ENCODE measurements at regions not wholly inside any gene's neighbourhood (a gene's known extent, or its start where the extent isn't known, plus 50 kb on each side); places are given as distances from the start of the nearest gene placed in this dataset.
"Not testable (repeated sequence)": the region's sequence is repeated elsewhere in the genome, so short reads cannot be mapped to it uniquely, and the experiment has no call there.

DNA sequence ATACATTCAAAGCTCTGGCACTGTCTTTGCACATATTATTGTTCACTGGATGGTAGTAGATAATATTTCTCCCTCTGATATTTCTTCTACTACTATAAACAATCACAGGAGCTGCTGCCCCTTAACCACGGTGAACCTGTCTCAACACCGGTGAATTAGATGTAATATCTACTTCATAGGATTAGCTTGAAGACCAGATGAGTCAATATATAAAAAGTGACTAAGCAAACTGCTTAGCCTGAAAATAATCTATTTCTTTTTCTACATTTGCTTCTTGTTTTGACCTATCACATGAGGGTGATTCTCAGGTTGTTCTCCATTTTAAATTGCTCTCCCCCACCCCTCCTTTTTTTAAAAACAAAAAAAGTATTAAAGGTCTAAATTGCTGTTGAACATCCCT lies 645.5 kb downstream of the ANKRD50 start:
- Histone ChIP-seq H3K27me3 (no peaks in the 10 kb centered on the region), H3K4me3 (no peak overlapping the region), H3K27ac (no peak overlapping the region), H3K4me1 (peaks cover 3% of the 10 kb centered on the region), H3K9me3 (peaks cover 15% of the 10 kb centered on the region), H3K36me3 (no peaks in the 10 kb centered on the region)
- no peak for DNase-seq (ENCODE audit: low spot score in 2 of 2)
- TF ChIP-seq, protein P1, sequence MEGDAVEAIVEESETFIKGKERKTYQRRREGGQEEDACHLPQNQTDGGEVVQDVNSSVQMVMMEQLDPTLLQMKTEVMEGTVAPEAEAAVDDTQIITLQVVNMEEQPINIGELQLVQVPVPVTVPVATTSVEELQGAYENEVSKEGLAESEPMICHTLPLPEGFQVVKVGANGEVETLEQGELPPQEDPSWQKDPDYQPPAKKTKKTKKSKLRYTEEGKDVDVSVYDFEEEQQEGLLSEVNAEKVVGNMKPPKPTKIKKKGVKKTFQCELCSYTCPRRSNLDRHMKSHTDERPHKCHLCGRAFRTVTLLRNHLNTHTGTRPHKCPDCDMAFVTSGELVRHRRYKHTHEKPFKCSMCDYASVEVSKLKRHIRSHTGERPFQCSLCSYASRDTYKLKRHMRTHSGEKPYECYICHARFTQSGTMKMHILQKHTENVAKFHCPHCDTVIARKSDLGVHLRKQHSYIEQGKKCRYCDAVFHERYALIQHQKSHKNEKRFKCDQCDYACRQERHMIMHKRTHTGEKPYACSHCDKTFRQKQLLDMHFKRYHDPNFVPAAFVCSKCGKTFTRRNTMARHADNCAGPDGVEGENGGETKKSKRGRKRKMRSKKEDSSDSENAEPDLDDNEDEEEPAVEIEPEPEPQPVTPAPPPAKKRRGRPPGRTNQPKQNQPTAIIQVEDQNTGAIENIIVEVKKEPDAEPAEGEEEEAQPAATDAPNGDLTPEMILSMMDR (IDR thresholded peaks at IDR 0.05) = no peak
- TF ChIP-seq EP300 (IDR thresholded peaks at IDR 0.05) = no peak
- TF ChIP-seq POLR2AphosphoS5 (IDR thresholded peaks at IDR 0.05) = no peak
- no peak for TF ChIP-seq POLR2A (IDR thresholded peaks at IDR 0.05)
- 95% methylated on average over 2 of the region's 2 CpGs for WGBS

DNA sequence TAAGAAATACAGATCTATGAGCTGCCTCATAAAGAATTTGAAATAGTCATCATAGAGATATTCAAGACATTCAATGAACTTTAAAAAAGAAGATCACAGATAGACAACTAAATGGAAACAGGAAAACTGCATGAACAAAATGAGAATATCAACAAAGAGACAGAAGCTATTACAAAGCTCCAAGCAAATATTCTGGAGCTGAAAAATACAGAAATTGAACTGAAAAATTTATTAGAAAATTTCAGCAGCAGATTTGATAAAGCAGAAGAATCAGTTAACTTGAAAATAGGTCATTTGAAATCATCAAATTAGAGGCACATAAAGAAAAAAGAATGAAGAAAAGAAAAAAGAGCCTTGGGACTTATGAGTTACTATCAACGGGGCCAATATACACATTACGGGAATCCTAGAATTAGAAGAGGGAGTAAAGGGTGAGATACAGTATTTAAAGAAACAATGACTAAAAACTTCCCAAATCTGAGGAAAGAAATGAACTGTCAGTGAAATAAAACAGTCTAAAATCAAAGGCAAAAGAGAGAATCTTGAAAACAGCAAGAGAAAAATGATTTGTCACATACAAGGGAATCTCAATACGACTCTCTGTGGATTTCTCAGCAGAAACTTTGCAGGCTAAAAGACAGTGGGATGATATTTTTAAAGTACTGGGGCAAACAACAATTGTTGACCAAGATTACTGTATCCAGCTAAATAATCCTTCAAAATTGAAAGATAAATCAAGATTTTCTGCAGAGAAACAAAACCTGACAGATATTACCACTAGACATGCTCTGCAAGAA lies 641.6 kb downstream of the ANKRD50 start:
- H3K27me3 ChIP-seq = no peaks in the 10 kb centered on the region

DNA sequence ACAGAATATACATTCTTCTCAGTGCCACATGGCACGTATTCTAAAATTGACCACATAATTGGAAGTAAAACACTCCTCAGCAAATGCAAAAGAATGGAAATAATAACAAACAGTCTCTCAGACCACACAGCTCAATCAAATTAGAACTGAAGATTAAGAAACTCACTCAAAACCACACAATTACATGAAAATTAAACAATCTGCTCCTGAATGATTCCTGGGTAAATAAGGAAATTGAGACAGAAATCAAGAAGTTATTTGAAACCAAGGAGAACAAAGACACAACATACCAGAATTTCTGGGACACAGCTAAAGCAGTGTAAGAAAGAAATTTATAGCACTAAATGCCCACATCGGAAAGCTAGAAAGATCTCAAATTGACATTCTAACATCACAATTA lies 637.3 kb downstream of the ANKRD50 start:
- H3K4me3 ChIP-seq; H3K27ac ChIP-seq; DNase-seq (ENCODE audit: low spot score in 2 of 2); H3K4me1 ChIP-seq; H3K36me3 ChIP-seq; H3K27me3 ChIP-seq: not testable (repeated sequence)
- H3K9me3 ChIP-seq = peaks cover 15% of the 10 kb centered on the region
- 87% methylated on average over 2 of the region's 2 CpGs for WGBS

More for the DNA sequence above, 641.6 kb downstream of the ANKRD50 start:
- Histone ChIP-seq H3K4me1 (no peaks in the 10 kb centered on the region), H3K4me3 (no peak overlapping the region), H3K9me3 (peaks cover 15% of the 10 kb centered on the region), H3K36me3 (no peaks in the 10 kb centered on the region), H3K27ac (no peak overlapping the region)
- 93% methylated on average over 3 of the region's 3 CpGs for WGBS
- no peak for DNase-seq (ENCODE audit: low spot score in 2 of 2)
- TF ChIP-seq EP300 (IDR thresholded peaks at IDR 0.05) = no peak
- TF ChIP-seq, protein P1 (IDR thresholded peaks at IDR 0.05) = no peak

DNA sequence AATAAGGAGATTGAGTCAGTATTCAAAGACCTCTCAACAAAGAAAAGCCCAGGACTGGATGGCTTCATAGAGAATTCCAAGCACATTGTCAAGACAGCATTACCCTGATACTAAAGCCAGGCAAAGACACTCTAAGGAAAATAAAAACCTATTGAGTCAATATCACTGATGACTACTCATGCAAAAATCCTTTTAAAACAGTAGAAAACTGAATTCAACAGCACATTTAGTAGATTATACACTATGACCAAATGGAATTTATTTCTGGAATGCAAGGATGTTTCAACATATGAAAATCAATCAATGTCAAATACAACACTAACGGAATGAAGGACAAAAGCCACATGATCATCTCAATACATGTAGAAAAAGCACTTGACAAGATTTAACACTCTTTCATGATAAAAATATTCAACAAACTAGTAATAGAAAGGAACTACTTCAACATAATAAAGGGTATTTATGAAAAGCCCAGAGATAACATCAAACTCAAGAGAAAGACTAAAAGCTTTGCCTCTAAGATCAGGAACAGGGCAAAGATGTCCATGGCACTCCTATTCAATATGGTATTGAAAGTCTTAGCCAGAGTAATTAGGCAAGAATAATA lies 633.3 kb downstream of the ANKRD50 start:
- Histone ChIP-seq H3K9me3 (peaks cover 6% of the 10 kb centered on the region), H3K4me3 (no peak overlapping the region), H3K27me3 (no peaks in the 10 kb centered on the region), H3K27ac (no peak overlapping the region), H3K36me3 (no peaks in the 10 kb centered on the region), H3K4me1 (no peaks in the 10 kb centered on the region)
- 42% methylated on average over 1 of the region's 1 CpG for WGBS
- no peak for TF ChIP-seq EP300 (IDR thresholded peaks at IDR 0.05)
- no peak for TF ChIP-seq POLR2AphosphoS5 (IDR thresholded peaks at IDR 0.05)
- TF ChIP-seq, protein P1 (IDR thresholded peaks at IDR 0.05) = no peak
- no peak for TF ChIP-seq POLR2A (IDR thresholded peaks at IDR 0.05)
- DNase-seq (ENCODE audit: low spot score in 2 of 2) = no peak

DNA sequence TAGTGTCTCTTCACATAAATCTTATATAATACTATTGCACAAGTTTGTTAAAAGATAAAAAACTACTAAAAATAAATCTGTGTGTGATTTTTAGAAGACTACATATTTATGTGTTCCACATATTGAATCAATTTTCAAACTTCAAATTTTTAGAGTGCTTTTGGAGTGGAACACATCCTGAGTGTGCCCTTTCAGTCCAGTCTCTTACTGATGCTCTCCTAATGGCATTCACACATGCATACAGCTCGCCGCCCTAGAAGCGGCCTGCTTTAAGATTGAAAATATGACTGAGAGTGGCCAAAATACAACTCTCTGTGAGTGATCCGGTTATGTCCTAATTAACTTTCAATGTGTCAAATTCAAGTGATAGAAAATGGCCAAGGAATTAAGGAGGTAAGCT lies 628.8 kb downstream of the ANKRD50 start:
- Histone ChIP-seq H3K36me3 (no peaks in the 10 kb centered on the region), H3K4me3 (no peak overlapping the region), H3K27me3 (no peaks in the 10 kb centered on the region), H3K9me3 (peaks cover 6% of the 10 kb centered on the region), H3K27ac (no peak overlapping the region), H3K4me1 (no peaks in the 10 kb centered on the region)
- no peak for DNase-seq (ENCODE audit: low spot score in 2 of 2)
- TF ChIP-seq POLR2A (IDR thresholded peaks at IDR 0.05) = no peak
- TF ChIP-seq, protein P1 (IDR thresholded peaks at IDR 0.05) = no peak
- TF ChIP-seq POLR2AphosphoS5 (IDR thresholded peaks at IDR 0.05) = no peak
- no peak for TF ChIP-seq EP300 (IDR thresholded peaks at IDR 0.05)
- WGBS = 46% methylated on average over 4 of the region's 4 CpGs

All from suprapubic skin (tissue), 4 donors.